HepG2 (cell line): ENCODE measurements at regions not wholly inside any gene's neighbourhood (a gene's known extent, or its start where the extent isn't known, plus 50 kb on each side); places are given as distances from the start of the nearest gene placed in this dataset.
A peak's percentile ranks its signal among the peaks of the same experiment; 100 is the strongest.

Source experiments
- ARNT ChIP-seq: fragments of 450-650 bp; IDR thresholded peaks from 2 replicates; pipeline ENCODE4 v1.6.1; 2017
- KDM5B ChIP-seq: sonication (generic); formaldehyde crosslinking; IDR thresholded peaks from 2 replicates; pipeline ENCODE4 v1.4.0; 2020; ENCODE audit warnings: missing genetic modification reagents, mild to moderate bottlenecking, borderline replicate concordance
- MAFK ChIP-seq, 2 experiments: IDR thresholded peaks in 1 of 2; conservative IDR thresholded peaks in 1 of 2; 2 replicates each; pipeline ENCODE4 v1.6.1; 2011; ENCODE audit warnings: improper control_type of control experiment in 2 of 2, low read length in 2 of 2
- POLR2AphosphoS2 ChIP-seq: IDR thresholded peaks from 2 replicates; pipeline ENCODE4 v1.6.1; 2011; ENCODE audit warnings: low read depth, low read length, improper control_type of control experiment
- RELA ChIP-seq: sonication (generic); formaldehyde crosslinking; IDR thresholded peaks from 2 replicates; pipeline ENCODE4 v1.4.0; 2020; ENCODE audit warnings: missing genetic modification reagents
- RERE ChIP-seq: IDR thresholded peaks from 2 replicates; pipeline ENCODE4 v1.6.1; 2016; ENCODE audit warnings: low read depth, missing genetic modification reagents, missing compliant biosample characterization
- RXRB ChIP-seq: IDR thresholded peaks from 2 replicates; pipeline ENCODE4 v1.6.1; 2016; ENCODE audit warnings: borderline replicate concordance, missing genetic modification reagents, missing compliant biosample characterization
- SKIL ChIP-seq: sonication (generic); formaldehyde crosslinking; IDR thresholded peaks from 2 replicates; pipeline ENCODE4 v1.8.0; 2022; ENCODE audit warnings: missing genetic modification reagents, mild to moderate bottlenecking, moderate library complexity, borderline replicate concordance
- SOX5 ChIP-seq: IDR thresholded peaks from 2 replicates; pipeline ENCODE4 v1.6.1; 2016; ENCODE audit warnings: borderline replicate concordance
- SOX6 ChIP-seq, 2 experiments: fragments of 450-650 bp in 1 of 2; sonication (generic) in 1 of 2; formaldehyde crosslinking in 1 of 2; IDR thresholded peaks; 2 replicates each; pipeline versions ENCODE4 v1.4.0 to v1.6.1; 2017 to 2020; ENCODE audit warnings: antibody characterized with exemption in 1 of 2, mild to moderate bottlenecking in 1 of 2, missing genetic modification reagents in 1 of 2
- TBL1XR1 ChIP-seq: fragments of 150-350 bp; IDR thresholded peaks from 2 replicates; pipeline ENCODE4 v1.6.1; 2014; ENCODE audit warnings: borderline replicate concordance, low read length; ENCODE audit not compliant: partially characterized antibody
- U2AF2 ChIP-seq: fragments of 200-400 bp; formaldehyde crosslinking; IDR thresholded peaks from 2 replicates; pipeline ENCODE4 v1.6.1; 2017; ENCODE audit warnings: low read depth, mild to moderate bottlenecking, low read length
- WIZ ChIP-seq: sonication (generic); formaldehyde crosslinking; IDR thresholded peaks from 2 replicates; pipeline ENCODE4 v1.5.1; 2020; ENCODE audit warnings: mild to moderate bottlenecking, missing genetic modification reagents
- ZBTB37 ChIP-seq: sonication (generic); formaldehyde crosslinking; IDR thresholded peaks from 2 replicates; pipeline ENCODE4 v1.4.0; 2020; ENCODE audit warnings: mild to moderate bottlenecking, missing genetic modification reagents
- ZNF672 ChIP-seq: sonication (generic); formaldehyde crosslinking; IDR thresholded peaks from 2 replicates; pipeline ENCODE4 v1.8.1; 2022; ENCODE audit warnings: missing genetic modification reagents
- ZNF704 ChIP-seq: sonication (generic); formaldehyde crosslinking; IDR thresholded peaks from 2 replicates; pipeline ENCODE4 v1.8.1; 2023; ENCODE audit warnings: mild to moderate bottlenecking, inconsistent platforms, moderate library complexity, missing genetic modification reagents, borderline replicate concordance
- ZNF841 ChIP-seq: sonication (generic); formaldehyde crosslinking; IDR thresholded peaks from 2 replicates; pipeline ENCODE4 v1.8.1; 2023; ENCODE audit warnings: missing genetic modification reagents, borderline replicate concordance
- ZNF879 ChIP-seq: sonication (generic); formaldehyde crosslinking; IDR thresholded peaks from 2 replicates; pipeline ENCODE4 v1.8.1; 2023; ENCODE audit warnings: missing genetic modification reagents

GRCh38 chr7:45987521-45988290 is 66.6 kb upstream of the IGFBP3 start (continued):
- TF ChIP-seq KDM5B (CRISPR knock-in tag) (peak; percentile 61; the same call in 1 of the 2 replicates), ZBTB37 (CRISPR knock-in tag) (no peak), SOX6 (IDR thresholded peaks at IDR 0.05) (no peak), SOX6 (CRISPR knock-in tag; IDR thresholded peaks at IDR 0.05) (peak; percentile 49), ZNF672 (CRISPR knock-in tag) (no peak), RELA (CRISPR knock-in tag) (no peak), U2AF2 (no peak), POLR2AphosphoS2 (no peak), RERE (CRISPR knock-in tag) (no peak), WIZ (no peak), ZNF841 (no peak), MAFK (conservative IDR thresholded peaks at IDR 0.05 in 1 of 2, IDR thresholded peaks at IDR 0.05 in 1 of 2; ENCODE audit: low read length in 2 of 2) (no peak), SOX5 (CRISPR knock-in tag) (peak; percentile 62), SKIL (no peak), ARNT (no peak), ZNF879 (CRISPR knock-in tag) (no peak), TBL1XR1 (no peak), RXRB (peak; percentile 94), ZNF704 (CRISPR knock-in tag) (no peak)
